ENCODE measurements at regions not wholly inside any gene's neighbourhood (a gene's known extent, or its start where the extent isn't known, plus 50 kb on each side); places are given as distances from the start of the nearest gene placed in this dataset.

DNA sequence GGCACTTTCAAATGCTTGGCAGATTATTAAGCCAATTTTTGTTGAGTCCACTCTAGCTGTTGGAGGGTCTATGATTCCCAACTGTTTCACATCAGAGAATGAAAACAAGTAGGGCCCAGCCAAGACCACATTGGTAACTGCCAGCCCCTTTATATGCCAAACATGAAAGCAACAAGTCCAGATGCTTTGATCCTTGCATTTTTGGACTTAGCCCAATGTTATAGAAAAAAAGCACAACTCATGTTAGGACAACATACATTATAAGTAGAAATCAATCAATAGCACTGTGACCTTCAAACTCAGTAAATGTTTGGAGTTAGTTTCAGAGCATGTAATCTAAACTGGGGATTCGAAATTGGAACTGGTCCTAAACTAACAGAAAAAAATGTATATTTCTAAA is 674.7 kb downstream of the MECOM start (continued):
- TF ChIP-seq, protein P1, sequence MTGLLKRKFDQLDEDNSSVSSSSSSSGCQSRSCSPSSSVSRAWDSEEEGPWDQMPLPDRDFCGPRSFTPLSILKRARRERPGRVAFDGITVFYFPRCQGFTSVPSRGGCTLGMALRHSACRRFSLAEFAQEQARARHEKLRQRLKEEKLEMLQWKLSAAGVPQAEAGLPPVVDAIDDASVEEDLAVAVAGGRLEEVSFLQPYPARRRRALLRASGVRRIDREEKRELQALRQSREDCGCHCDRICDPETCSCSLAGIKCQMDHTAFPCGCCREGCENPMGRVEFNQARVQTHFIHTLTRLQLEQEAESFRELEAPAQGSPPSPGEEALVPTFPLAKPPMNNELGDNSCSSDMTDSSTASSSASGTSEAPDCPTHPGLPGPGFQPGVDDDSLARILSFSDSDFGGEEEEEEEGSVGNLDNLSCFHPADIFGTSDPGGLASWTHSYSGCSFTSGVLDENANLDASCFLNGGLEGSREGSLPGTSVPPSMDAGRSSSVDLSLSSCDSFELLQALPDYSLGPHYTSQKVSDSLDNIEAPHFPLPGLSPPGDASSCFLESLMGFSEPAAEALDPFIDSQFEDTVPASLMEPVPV (CRISPR knock-in tag; IDR thresholded peaks at IDR 0.05): no peak
- TF ChIP-seq ZFP91 (CRISPR knock-in tag; IDR thresholded peaks at IDR 0.05; ENCODE audit: borderline replicate concordance): no peak
- TF ChIP-seq SNAI1 (CRISPR knock-in tag; IDR thresholded peaks at IDR 0.05; ENCODE audit: borderline replicate concordance): no peak
- no peak for TF ChIP-seq HOXA5 (CRISPR knock-in tag; IDR thresholded peaks at IDR 0.05)
- no peak for TF ChIP-seq UBTF (CRISPR knock-in tag; IDR thresholded peaks at IDR 0.05)
- TF ChIP-seq TERF1 (CRISPR knock-in tag; IDR thresholded peaks at IDR 0.05): no peak
- TF ChIP-seq ZNF235 (CRISPR knock-in tag; IDR thresholded peaks at IDR 0.05; ENCODE audit: borderline replicate concordance): no peak
- TF ChIP-seq, protein P2, sequence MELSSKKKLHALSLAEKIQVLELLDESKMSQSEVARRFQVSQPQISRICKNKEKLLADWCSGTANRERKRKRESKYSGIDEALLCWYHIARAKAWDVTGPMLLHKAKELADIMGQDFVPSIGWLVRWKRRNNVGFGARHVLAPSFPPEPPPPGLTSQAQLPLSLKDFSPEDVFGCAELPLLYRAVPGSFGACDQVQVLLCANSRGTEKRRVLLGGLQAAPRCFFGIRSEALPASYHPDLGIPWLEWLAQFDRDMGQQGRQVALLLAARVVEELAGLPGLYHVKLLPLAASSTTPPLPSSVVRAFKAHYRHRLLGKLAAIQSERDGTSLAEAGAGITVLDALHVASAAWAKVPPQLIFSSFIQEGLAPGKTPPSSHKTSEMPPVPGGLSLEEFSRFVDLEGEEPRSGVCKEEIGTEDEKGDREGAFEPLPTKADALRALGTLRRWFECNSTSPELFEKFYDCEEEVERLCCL (CRISPR knock-in tag; IDR thresholded peaks at IDR 0.05; ENCODE audit: borderline replicate concordance): no peak
- TF ChIP-seq TCF12 (IDR thresholded peaks at IDR 0.05): no peak
- TF ChIP-seq TCF12 (CRISPR knock-in tag; IDR thresholded peaks at IDR 0.05): no peak
- peak; percentile 51; the same call in 1 of the 2 replicates for TF ChIP-seq ATF1 (CRISPR knock-in tag; IDR thresholded peaks at IDR 0.05)
- TF ChIP-seq KAT7 (CRISPR knock-in tag; IDR thresholded peaks at IDR 0.05; ENCODE audit: borderline replicate concordance): no peak
- TF ChIP-seq ZNF773 (CRISPR knock-in tag; IDR thresholded peaks at IDR 0.05; ENCODE audit: borderline replicate concordance): no peak
- TF ChIP-seq REL (CRISPR knock-in tag; conservative IDR thresholded peaks at IDR 0.05): no peak
- no peak for TF ChIP-seq ZNF280D (CRISPR knock-in tag; IDR thresholded peaks at IDR 0.05)
- TF ChIP-seq ZC3H13 (CRISPR knock-in tag; IDR thresholded peaks at IDR 0.05): no peak
- TF ChIP-seq SP2 (CRISPR knock-in tag; IDR thresholded peaks at IDR 0.05): no peak
- no peak for TF ChIP-seq SOX6 (IDR thresholded peaks at IDR 0.05)
- TF ChIP-seq SOX6 (CRISPR knock-in tag; IDR thresholded peaks at IDR 0.05): peak; percentile 86
